HS-5 (cell line): ENCODE measurements at regions not wholly inside any gene's neighbourhood (a gene's known extent, or its start where the extent isn't known, plus 50 kb on each side); places are given as distances from the start of the nearest gene placed in this dataset.

Experiments used
- DNase-seq: peaks from one replicate; pipeline ENCODE4 v3.0.0-alpha.2; 2012; ENCODE audit warnings: low read depth

DNA sequence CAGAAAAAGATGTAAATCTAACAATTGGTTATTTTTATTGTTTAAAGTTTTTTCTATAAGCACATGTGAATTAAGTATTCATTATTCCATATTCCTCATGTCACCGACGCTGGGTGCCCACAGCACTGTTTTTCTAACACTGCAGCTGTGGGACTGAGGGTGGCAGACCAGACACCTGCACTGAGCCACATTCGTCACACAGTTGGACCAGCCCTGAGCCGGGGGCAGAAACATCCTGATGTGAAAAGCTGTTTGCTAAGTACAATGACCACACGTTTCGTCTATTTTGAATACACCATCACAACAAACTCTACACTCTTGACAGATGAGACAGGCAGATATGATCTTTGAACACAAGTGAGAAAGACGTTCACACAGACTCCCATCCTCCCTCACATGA lies 749.5 kb downstream of the KCNJ18 start:
- no peak for DNase-seq

DNA sequence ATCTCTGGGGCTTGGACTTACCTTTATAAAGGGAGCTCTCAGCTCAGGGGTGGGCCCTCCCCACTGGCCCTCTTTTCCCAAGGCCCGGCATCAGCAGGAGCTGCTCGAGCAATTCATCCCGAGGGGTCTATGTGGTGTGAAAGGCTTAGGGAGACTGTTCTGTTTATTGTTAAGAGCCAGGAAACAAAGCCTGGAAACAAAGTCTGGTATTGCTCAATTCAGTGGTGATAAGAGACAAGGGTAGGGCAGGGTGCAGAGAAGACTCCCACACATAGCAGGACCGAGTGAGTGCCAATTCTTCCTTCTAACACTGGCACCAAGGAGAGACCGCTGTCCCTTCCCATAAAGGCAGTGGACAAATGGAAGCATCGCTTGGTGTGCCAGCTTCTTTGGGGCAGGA lies 750.7 kb downstream of the KCNJ18 start:
- no peak for DNase-seq

DNA sequence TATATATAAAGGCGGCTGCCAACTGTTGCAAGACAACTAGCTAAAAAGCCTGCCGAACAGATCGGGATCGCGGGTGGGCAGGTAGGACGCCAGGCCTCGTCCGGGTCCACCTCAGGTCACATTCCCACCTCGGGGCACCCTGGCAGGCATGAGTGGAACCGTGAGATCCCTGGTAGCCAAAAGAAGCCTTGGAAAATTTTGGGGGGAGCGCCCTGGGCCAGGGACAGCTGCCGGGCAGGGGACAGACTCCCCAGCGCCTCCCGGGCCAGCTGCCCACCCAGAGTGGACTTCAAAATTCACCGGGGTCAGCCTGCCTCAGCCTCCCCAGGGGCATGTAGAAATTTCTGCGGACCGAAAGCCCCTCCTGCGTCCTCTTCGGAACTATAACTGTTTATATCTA lies 760.9 kb downstream of the KCNJ18 start:
- DNase-seq = no peak

DNA sequence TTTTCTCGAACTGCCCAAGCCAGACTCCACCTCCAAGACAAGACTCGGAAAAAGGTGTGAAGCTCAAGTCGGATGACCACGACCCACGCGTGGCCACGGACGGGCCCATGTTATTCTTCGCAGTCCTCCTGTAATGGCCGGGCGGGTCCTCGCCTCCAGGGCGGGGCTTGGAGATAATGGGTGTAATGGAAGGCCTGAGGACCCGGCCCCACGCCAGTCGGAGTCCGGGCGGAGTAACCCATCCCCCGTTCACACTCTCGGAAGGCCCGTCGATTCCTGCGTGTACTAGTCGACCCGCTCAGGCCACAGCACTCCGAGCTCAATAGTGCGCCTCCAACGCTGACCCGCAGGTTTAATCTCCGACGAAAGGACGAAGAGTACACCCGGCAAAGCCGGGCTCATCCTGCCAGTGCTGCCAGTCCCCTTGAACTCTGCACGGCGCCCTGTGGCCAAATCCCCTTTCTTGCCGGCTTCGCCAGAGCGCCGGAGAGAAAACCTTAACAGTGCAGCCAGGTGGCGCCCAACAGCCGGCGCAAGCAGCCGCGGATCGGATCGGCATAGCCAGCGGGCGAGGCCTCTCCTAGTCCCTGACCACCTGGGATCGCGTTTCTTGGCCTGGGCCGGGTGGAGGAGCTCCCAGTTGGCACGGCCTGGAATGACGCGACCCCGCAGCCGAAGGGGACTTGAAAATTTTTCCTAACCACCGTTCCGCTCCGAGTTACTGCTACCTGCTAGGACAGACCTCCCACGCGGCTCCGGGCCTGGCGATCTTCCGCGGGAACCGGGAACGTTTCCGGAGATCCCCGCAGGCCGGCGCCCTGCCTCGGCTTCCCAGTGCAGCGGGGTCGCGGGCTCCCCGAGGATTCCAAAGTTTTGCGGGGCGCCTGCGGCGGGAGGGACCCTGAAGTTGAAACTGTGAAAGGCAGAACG lies 762.0 kb downstream of the KCNJ18 start:
- no peak for DNase-seq

DNA sequence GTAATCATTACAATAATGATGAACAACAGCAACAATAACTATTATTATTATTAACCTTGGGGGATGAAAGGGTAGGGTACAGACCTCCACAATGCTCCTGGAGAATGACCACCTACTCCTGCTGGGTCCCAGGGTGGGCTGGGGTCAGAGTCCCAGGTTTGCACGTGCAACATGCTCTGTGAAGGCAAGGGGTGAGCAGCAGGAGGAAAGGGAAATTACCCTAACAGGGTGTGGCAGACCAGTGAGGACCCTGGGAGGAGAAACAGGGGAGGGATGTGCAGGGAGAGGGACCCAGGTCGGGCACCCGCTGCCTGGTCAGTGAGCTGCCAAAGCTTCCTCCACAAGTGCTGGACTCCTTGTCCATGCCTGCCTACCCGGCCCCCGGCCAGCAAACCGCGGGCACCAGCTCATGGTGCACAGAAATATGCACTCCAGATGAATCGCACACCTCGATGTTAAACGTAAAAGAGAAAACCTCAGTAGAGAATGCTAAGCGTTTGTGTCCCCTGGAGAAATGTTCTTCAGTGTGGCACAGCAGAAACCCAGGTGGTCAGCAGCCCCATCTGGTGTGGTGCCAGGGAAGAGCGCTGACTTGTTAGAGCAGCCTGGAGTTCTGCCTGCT lies 767.1 kb downstream of the KCNJ18 start:
- DNase-seq = no peak

DNA sequence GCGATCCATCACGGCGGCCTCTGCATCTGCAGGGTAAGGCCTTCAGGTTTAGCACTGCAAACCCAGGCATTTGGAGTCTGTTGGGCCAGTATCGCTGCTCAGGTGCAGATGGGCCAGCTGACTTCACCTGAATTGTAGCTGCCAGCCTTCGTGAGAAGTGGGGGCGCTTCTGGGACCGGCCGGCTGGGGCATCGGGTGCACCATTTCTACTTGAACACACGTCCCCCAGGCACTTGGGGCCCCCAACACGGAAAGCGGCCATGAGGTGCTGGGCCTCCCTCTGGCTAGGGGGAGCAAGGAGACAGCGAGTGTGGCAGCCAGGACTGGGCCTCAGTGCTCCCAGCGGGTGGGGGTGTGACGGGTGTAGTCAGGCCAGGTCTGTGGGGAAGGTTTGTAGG lies 767.6 kb downstream of the KCNJ18 start:
- DNase-seq = no peak

DNA sequence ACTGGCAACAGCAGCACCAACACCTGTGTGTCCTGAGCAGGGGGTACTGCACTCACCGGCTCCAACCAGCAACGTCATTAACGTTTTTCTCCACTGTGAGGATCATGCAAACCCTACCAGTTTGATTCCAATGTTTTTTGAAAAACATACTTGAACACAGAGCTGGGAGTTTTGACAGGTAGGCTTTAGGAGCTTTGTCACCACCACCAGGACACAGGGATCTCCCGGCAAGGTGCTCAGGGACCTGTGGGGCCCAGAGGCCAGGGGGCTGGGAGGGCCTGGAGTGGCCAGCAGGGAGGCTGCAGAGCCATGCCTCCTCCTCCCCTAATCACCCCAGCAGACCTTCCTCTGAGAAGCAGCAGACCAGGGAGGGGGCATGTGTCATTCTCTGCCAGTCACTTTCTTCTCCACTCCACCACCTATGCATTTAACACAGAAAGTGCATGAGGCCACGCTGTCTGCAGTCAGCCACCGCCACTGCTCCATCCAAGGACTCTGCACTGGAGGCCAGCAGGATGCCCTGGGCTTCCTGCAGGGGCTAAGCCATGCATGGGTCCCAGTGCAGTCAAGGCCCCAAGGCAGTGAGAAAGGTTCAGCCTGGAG lies 768.2 kb downstream of the KCNJ18 start:
- DNase-seq = no peak

DNA sequence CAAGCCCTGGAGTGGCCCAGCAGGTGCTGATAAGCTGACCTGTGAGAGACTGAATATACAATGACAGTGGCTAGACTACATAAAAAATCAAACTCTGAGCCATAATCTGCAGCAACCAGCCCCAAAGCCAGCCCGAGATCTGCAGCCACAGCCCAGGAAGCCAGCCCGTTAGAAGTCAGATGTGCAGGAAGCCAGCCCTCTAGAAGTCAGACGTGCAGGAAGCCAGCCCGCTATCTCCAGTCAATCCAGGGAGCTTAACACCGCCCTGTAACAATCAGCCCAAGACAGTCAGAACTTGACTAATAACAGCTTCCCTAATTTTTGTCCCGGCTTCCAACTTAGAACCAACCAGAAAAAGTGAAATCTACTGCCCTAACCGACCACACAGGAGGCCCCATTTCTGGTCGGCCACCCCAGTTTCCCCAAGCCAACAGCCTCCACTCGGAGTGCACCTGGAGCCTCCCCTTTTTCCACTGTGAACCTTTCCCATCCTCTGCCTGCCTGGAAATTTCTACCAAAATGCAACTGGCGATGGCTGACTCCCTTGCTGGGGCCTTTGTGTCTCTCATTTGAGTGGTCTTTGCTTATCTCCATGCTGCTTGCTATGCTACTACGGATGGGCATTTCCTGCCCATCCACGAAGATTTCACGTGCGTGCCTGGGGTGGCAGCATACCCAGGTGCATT lies 769.3 kb downstream of the KCNJ18 start:
- no peak for DNase-seq

DNA sequence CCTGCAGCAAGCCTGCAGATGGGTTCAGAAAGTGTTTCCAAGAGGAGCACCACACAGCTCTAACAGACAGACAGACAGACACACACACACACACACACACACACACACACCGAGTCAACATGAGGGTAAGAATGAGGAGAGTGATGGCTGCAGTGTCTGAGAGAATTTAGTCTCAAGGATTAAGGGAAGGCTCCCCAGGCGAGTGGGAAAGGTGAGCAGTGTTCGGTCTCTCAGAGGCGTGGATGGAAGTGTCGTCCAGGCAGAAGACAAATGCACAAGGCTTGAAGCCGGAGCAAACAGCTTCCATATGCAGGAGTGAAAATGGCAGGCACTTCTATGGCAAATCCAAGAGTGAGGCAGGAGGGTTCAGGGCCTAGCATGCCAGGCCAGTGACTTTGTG lies 770.1 kb downstream of the KCNJ18 start:
- DNase-seq = no peak

DNA sequence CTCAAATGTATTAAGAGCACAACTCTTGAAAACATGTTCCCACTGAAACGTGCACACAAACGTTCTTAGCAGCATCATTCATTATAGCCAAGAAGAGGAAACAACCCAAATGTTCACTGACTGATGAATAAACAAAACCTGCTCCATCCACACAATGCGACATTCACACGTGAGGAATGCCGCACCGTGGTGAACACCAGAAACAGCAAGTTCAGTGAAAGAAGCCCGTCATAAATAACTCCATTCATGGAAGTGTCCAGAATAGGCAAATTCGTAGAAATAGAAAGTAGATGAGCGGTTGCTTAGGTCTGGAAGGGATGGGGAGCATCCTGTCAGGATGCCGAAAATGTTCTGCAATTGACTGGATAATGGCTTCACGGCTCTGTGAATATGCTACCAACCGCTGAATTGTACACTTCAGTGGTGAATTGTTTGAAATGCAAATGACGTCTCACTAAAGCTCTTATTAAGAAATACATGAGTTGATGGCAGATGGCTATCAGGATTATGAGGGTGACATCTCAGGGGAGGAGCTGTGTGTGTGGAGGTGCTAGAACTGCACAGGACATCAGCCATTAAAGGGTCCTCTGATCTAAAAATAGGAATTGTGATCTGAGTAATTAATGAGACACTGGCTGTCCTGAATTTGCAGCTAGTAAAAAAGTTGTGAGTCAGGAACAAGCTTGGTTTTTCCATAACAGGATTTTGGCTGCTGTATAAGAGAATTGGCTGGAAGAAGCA lies 771.0 kb downstream of the KCNJ18 start:
- DNase-seq = no peak

DNA sequence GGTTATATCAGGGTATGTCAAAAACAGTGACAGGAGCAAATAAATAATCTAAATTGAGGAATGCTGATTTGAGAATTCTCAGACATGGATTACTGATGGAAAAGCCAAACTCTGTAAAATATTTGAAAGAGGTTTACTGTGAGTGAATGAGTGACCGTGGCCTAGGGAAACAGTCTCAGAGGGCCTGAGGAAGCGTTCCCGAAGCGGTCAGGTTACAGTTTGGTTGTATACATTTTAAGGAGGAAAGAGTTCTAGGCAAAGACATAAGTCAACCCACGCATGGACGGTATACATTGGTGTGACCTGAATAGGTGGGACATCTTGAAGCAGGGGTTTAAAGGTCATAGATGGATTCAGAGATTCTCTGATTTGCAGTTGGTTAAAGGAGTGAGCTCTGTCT lies 771.7 kb downstream of the KCNJ18 start:
- DNase-seq = no peak

DNA sequence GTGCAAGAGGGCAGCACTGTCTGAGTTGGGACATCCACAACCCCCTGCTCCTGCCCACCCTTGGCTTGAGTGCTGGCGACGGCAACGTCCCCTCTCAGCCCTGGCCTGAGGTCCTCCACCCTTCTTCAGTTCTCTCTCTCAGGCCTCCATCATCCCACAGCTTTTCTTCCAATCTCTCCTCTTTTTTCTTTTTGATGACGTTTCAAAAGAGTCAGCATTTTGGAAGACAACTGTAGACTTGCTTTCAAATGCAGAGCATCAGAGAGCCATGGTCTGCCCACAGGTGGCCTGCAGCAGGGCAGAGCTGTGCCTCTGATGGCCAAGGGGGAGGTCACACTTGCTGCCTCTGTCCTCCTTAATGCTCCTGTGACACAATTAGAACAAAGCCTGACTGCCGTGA lies 775.4 kb downstream of the KCNJ18 start:
- no peak for DNase-seq

DNA sequence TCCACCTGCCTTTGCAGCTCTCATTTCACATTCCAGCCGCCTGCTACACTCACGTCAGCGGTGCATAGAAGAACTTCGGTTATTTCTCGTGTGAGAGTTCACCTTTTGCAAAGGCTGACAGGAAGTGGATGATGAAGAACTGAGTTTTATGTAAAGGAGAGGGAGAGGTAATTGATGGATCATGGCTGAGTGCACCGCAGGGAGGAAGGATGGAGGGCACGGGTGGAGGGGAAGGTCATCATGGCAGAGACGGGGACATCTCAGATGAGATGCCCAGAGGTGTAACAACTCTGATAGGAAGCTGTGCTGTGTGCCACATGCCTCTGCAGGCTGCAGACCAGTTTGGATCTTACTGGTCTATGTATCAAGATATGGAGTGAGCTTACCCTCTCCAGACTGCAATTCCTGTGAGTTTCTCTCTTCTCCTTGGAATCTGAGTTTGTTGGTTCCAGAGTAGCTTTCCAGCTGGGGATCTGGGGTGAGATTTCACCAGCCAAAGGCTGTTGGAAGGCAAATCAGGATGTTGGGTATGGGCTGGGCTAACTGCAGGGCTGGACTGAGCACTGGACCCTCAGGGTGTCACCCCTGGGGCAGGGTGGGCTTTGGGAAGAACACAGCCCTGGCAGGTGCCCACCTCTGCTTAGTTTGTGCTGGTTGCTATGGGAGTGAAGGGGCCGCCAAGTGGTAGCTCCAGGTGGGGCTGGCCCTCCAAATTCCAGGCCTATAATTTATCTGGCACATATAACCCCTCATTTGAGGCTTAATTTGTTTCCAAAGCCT lies 777.0 kb downstream of the KCNJ18 start:
- no peak for DNase-seq

DNA sequence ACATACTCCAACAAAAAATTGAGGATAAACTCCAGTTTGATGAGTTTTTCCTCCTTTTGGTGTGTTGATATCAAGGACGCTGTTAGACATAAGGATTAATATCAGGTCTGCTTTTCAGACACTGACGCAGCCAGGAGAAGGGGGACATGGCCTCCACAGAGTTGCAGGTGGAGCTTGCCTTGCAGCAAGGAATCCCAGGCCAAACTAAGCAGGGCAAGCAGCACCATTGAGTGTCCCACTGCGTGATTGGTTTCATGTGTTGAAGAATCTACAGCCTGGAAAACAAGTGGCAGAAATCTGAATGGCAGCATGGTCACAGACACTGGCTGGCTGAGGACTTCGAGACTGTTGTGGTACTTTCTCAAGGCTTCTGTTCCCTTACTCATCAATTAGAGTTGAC lies 777.6 kb downstream of the KCNJ18 start:
- no peak for DNase-seq

DNA sequence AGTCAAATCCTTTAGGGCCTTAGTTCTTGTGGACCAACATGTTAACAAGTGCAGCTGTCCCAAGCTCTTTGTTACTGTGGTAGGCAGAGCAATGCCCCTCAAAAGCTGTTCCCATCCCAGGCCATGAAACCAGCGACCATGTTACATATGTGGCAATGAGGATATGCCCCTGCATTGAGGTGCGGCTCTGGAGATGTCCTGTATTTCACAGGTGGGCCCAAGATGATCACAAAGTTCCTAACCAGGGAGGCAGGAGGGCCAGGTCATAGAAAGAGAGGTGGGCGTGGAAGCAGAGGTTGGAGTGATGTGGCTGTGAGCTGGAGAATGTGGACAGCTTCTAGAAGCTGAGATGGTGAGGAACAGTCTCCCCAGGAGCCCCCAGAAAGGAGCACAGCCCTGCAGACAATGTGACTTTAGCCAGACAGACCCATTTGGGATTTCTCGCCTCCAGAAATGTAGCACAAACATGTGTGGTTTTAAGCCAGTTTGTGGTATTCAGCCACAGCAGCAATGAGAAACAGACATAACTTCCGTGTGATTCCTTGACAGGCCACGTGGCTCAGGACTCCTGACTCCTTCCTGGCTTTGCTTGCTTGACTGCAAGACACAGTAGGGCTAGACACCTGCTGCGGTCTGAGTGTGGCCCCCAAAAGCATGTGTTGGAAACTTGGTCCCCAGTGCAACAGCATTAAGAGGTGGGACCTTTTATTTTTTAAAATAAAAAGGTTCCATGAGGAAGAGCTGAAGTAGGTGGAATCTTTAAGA lies 778.3 kb downstream of the KCNJ18 start:
- DNase-seq = no peak

DNA sequence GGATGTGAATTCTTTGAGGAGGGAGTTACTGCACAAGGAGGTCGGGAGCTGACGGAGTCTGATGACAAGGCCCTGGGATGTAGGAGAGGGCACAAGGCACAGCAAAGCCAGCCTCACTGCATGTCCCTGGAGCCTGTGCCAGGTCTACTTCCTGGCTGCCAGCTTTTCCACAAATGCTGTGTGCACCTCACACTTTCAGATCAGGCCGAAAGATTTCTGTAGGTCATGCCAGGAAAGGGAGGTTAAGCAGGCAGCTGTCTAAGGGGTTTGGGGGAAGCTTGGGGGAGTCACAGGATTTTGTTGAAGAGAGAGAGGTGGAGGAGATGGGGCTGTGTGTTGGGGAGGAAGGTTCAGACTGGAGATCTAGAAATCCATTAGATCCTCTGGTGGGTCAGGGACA lies 792.5 kb downstream of the KCNJ18 start:
- DNase-seq = no peak

DNA sequence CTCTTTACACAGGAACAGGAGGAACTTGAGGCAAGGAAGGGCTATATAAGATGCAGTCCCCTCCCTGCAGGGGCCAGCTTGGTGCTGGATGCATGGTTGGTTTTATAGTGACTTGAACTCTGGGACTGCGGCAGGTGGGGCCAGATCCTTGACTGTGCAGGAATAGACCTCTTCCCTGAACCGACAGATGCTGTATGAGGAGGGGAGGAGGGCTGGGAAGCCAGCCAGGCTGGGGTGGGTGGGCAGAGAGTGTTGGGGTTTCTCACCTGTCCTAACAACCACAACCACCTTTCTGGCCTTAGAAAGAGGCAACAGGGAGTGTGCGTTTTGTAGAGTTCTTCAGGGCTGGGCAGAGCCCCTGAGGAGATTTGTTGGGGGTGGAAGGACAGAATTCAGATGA lies 798.1 kb downstream of the KCNJ18 start:
- no peak for DNase-seq

DNA sequence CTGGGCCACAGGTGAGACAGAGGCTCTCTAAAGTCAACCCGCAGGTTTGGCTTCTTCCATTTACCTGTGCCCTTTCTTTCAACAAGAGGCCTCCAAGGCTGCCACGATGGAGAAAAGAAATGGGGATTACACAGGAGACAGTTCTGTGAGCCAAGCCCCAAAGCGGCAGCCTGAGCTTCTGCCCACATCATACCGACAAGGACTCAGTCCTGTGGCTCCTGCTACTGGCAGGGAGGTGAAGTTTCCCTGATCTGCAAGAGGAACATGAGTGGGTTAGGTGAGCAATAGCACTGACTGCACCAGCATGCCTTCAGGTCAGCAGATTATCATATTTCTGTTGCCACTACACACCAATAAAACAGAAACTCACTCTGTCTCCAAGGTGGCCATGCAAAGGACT lies 800.0 kb downstream of the KCNJ18 start:
- DNase-seq = no peak

DNA sequence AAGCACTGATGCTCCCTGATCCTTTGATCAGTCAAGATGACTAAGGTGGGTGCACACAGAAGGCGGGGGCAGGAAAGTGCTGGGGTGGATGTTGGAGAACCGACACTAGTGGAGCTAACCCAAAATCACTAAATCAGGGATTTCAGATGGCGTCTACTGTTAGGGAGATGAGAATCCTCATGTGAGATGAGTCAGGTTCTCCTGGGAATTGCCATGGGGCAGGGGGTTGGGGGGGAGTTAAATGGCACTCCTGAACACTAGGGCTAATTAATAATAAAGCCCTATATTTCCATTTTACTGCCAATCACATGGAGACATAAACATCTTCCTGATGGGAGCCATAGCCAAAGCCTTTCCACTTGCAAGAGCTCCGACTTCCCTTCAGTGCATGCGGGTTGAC lies 804.1 kb downstream of the KCNJ18 start:
- no peak for DNase-seq

DNA sequence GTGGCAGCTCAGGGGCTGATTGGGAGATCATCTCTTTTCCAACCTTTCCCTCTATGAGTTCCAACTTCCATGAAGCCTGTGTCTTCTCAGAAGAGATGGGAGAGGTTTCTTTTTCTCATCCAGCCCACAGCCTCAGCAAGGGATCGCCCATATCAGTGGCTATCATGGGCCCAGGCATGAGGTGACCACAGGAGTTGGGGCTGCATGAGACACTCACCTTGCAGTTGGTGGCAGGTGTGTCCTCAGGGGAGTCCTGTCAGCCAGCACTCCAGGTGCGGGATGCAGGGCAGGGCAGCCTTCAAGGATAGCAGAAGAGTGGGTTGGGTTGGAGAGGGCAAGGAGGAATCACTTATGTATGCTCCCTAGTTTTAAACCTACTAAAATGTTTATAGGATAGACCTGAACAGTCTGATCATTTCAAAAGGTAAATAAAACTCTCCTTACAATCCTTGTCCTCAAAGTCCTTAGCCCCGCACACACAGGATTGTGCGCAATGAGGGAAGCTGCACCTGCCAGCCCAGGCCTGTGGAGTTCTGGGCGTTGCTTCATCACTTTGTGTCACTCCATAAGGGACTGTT lies 811.1 kb downstream of the KCNJ18 start:
- DNase-seq = no peak
